ENCODE measurements at regions not wholly inside any gene's neighbourhood (a gene's known extent, or its start where the extent isn't known, plus 50 kb on each side); places are given as distances from the start of the nearest gene placed in this dataset.
"Not testable (repeated sequence)": the region's sequence is repeated elsewhere in the genome, so short reads cannot be mapped to it uniquely, and the experiment has no call there.

DNA sequence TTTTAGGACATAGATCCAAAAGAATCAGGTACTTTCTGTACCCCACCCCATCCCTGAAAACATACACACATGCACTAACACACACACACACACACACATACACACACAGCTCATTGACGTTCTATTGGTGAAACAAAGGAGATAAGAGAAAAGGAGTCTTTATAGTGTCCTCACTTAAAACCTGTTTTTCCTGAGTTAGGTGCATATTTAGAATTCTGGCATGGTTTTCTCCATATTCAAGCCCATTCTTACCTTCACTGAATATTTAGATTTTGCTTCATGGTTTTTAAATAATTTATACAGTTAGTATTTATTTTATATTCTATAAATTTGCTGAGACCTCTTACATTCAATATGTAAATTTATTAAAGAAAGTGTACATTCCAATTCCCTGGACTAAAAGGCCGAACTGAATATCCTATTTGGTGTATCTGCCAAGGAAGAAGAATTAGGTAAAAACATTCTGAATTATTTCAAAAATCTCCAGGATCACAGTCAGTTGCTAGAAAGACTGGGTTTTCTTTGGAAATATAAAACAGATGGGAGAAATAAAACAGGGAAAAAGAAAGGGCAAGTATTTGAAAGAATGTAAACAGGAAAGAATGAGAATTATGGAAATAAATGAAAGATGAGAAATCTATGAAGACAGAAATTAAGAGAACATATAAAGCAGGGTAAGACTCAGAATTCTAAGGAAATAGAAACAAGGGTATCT lies 556.2 kb downstream of the KCTD12 start:
- DNase-seq = no peak

DNA sequence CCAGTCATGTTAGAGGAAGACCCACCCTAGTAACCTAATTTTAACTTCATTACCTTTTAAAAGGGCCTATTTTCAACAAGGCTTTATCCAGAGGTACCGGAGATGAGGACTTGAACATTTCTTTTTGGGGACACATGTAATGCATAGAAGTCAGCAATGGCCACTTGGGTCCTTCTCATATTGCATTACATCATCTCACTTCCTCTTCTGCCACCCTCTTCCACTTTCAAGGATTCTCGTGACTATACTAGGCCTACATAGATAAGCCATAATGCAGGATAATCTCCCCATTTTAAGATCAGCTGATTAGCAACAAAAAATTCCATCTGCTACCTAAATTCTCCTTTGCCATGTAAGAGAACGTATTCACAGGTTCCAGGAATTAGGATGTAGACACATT lies 557.2 kb downstream of the KCTD12 start:
- no peak for DNase-seq

DNA sequence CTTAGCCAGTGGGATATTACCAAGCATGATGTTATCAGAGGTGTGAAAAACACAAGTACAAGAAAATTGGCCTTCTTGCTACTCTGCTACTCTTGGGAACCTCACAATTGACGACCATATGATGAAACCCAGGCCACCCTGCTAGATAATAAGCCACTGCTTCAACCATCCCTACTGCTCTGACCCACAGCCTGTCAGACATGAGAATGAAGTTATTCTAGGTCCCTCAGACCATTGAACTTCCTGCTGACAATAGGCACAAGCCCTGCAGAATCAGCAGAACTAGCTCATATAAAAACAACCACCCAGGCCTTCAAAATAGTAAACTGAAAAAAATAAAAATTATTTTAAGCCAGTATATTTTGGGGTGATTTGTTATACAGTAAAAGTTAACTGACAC lies 559.9 kb downstream of the KCTD12 start:
- DNase-seq = no peak

DNA sequence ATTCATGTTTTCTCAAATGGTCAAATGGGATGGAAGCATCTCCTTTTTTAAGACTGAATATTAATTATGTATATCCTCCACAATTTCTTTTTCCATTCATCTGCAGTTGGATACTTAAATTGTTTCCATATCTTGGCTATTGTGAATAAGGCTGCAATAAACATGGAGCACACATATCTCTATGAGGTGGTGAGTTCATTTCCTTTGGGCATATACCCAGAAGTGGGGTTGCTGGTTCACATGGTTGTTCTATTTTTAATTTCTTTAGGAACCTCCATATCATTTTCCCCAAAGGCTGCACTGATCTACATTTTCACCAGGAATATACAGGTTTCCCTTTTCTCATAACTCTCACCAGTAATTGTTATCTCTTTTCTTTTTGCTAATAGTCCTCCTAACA lies 566.3 kb downstream of the KCTD12 start:
- no peak for DNase-seq

DNA sequence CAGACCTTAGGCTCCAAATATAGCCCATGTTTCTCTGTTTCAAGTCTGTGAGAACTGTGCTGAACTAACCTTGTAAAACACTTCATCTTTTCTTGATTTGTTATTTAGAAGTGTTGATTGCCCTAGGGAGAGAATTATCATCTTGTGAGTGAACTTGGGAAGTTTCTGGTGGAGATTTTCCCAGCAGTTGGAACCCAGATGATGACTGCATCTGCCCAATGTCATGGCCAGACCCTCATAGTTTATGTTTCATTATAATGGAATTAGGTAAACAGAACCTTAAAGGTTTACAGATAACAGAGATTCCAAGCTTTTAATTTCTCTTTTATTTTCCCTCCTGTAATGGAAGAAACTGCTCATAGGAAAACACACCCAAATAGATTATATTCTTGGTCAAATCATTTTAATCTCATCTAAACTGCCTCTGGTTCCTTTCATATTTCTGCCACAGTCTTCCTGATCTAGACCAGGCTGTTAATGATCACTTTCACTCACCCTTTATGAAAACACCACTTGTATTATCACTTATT lies 569.1 kb downstream of the KCTD12 start:
- no peak for DNase-seq

DNA sequence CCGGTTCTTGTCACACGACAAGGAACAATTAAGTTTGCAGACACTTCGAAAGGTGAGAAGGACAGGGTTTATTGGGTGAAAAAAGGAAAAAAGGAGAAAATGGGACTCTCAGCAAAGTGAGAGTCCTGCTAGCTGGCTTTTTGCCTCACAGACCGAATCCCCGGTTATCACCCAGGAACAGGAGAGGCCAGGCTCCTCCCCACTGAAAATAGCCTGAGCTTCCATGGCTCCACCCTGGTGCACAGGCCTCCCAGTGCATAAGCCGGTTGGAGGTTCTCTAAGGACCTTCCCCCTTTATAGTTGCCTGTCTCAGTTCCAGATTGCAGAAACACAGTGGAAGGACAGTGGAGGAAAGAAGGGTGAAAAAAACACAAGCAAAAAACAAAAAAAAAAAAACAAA lies 571.7 kb downstream of the KCTD12 start:
- no peak for DNase-seq

DNA sequence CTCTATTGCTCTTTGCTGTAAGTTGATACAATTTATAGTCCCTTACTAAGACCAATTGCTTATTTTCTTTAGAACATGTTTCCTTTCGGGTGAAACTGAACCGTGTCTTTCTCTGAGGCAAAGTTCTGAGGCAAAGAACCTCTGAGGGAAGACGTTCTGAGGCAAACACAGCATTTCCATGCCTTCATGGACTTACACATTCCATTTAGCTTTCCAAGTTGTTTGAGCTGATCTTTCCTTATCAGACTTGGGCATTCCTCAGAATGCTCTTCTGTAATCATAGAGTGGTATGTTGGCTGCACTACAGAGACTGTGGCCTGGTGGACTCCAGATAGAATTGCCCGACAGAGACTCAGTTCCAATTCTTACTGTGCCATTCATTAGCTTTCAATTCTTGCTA lies 579.1 kb downstream of the KCTD12 start:
- DNase-seq = no peak

DNA sequence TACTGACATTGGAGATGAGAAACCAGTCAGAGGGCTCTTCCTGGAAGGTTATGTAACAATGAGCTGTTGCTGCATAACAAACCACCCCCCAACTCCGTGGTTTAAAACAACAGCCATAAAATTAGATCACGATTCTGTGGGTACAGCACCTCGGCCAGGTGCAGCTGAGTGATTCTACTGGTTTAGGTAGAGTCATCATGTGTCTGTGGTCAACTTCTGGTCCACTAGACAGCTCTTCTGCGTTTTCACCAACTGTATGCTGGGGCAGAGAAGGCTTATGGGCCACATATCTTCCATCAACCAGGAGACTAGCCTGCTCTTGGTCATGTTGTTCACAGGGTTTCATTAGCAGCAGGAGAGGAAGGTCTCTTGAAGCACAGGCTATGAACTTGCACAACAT lies 585.5 kb downstream of the KCTD12 start:
- DNase-seq = no peak

DNA sequence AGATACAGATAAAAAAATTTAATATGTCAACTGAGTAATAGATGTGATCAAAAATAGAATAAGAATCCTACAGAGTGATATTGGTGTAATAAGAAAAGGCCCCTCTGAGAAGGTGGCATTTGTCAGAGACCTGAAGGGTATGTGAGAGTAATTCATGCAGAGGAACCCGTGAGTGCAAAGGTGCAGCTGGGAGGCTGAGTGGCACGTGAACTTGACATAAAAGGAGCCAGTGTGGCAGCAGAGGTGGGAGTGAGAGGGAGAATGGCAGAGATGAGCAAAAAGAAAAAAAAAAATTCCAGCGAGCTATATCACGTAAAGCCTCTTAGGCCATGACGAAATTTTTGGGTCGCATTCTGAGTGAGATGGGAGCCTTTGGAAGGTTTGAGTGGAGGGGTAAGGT lies 588.9 kb downstream of the KCTD12 start:
- DNase-seq = no peak

DNA sequence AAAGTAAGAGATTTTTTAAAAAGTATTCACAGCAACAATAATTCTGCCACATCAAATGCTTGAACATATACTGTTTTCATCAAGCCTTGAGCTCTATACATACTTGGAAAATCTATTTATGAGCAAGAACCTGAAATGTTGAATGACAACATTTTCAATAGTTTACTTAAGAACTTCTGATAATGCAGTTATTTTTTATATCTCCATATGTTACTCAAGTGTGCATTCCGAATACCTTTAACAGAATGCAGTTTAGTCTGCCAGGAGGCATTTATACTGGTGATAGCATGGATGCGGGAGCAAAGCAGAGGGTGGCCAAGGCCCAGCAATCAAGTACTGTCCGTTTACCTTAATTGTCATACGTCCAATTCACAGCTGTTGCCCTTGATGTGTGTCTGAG lies 589.5 kb downstream of the KCTD12 start:
- no peak for DNase-seq

DNA sequence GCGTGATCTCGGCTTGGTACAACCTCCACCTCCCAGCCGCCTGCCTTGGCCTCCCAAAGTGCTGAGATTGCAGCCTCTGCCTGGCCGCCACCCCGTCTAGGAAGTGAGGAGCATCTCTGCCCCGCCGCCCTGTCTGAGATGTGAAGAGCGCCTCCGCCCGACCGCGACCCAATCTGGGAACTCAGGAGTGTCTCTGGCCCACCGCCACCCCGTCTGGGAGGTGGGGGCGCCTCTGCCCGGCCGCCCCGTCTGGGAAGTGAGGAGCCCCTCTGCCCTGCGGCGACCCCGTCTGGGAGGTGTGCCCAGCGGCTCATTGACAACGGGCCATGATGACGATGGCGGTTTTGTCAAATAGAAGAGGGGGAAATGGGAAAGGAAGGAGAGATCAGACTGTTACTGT lies 591.2 kb downstream of the KCTD12 start:
- not testable (repeated sequence) for DNase-seq

DNA sequence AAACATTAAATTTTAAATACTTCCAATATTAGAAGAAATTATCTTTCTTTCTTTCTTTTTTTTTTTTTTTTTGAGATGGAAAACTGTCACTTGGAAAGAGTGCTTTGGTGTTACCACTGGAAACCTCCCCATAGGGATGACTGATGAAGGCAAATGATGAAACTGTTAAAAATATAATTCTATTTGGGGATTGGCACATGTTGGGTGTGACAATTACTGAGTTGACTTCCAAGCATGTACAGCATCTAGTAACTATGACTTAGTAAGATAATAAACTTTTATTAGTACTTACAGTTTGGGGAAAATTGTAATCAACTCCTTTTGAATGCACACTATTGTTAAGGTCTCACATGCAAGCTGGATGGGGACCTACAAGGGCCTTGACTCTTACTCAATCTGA lies 592.5 kb downstream of the KCTD12 start:
- DNase-seq = no peak

DNA sequence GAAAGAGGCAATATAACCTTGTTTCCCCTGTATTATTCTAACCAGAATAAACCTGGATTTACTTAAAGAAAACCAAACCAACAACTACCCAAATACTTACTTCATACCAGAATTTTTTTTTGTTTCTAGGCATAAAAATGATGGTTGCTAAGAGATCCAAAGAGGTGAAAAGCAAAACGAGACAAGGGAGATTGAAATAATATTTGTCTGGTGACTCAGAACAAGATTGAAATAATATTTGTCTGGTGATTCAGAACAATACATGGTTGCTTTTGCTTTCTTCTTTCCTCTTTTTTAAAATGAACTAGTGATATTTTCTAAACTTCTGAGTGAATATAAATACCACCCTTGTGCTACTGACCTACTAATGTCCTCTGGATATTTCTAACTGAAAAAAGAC lies 592.9 kb downstream of the KCTD12 start:
- DNase-seq = no peak

DNA sequence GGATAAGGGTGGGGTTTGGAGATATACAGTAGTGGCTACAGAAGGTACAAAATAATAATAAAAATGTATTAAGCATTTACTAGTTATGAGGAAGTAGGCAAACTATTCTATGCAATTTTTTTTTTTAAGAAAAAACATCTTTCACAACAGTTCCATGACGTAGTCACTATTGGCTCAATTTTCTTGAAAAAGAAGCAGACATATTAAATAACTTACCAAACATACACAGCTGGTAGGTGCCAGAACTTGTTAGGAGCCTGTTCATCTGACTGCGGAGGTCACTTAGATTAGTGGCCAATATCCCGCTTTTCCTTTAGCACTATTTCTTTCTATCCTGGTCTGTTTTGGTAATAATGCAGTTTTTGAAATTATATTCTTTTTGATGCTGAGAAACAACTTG lies 593.5 kb downstream of the KCTD12 start:
- DNase-seq = no peak

DNA sequence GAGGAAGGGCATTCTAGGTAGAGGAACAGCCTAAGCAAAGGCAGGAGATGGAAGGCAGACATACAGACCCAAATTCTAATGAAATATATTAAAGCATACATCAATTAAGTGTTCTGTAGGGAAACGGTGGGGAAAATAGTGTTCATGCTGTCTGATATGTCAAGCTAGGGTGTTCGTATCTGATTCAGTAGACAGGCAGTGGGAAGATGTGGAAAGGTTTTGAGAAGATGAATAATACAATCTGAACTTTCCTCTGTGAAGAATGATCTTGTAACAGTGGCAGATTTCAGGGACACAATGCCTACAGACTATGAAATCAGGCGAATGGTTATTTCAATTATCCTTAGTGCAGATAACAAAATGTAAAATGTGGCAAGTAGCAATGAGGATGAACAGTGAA lies 594.2 kb downstream of the KCTD12 start:
- DNase-seq = no peak

DNA sequence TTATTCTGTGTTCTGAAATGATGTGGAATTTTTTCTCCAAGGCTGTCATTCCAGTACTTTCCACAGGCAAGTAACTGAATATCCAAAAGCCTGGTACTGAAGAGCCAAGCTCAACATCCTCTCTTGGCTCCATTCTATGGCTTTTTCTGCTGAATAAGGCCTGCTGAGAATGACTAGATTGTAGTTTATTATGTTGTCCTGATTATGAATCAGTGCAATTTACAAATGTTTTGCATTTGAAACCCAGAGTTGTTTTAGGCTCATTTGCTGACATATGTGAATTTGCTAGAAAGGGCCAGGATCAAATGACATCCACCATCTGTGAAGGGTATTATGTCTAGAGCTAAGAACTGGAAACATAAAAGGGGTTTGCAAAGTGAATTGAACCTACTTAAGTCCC lies 596.6 kb downstream of the KCTD12 start:
- no peak for DNase-seq

DNA sequence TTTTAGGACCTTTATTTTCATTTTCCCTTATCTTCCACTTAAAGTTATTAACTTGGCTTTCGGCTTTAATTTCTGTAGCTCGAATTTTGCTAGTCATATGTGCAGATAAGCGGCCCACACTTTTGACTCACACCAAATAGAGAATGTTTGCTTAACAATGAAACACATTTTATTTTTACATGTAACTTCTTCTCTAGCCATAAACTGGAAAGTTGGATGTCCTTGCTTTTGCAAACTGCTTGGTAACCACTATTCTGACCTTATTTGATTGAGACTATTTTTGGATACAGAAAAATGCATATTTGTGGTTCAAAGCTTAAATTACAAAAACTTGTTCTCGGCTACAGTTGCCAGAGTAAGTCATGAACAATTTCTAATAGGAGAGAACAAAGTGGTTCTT lies 600.0 kb downstream of the KCTD12 start:
- DNase-seq = no peak

DNA sequence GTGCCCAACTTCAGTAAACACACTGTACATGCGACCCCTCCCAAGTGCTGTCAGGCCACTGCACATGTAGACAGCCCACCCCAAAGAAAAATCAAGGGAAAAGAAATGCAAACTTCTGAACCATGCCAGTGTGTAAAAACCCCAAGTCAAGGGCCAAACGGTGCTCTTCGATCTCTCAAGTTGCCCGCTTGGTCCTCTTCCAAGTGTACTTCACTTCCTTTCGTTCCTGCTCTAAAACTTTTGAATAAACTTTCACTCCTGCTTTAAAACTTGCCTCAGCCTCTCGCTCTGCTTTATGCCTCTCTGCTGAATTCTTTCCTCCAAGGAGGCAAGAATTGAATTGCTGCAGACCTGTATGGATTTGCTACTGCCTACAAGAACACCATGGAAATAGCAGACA lies 600.7 kb downstream of the KCTD12 start:
- DNase-seq = no peak

DNA sequence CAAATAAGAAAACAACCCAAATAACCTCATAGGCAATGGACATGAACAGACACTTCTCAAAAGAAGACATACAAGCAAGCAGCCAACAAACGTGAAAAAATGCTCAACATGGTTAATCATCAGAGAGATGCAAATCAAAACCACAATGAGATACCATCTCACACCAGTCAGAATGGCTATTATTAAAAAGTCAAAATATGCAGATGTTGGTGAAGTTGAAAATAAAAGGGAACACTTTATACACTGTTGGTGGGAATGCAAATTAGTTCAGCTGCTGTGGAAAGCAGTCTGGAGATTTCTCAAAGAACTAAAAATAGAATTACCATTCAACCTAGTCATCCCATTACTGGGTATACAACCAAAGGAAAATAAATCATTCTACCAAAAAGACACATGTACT lies 606.4 kb downstream of the KCTD12 start:
- not testable (repeated sequence) for DNase-seq

DNA sequence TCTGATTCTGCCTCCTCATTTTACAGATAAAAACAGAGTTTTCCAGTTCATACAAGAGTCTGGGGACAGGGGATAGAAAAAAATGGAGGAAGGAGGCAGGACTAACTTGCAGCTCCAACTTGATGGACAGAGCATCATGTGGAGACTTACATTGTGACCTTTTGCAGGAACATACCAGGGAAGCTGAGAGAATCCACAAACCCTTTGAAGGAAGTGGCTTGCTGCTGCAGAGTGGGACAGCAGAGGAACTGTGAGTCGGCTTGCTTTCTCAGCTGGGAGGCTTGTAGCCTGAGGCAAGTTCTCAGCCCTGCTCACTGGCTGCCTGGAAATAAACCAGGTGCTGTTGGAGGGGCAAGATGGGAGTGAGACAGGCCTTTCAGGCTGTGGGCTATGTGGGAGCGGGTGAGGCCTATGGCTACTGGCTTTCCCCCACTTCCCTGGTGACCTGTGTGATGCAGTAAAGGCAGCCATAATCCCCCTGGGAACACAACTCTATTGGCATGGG lies 614.4 kb downstream of the KCTD12 start:
- no peak for DNase-seq

DNA sequence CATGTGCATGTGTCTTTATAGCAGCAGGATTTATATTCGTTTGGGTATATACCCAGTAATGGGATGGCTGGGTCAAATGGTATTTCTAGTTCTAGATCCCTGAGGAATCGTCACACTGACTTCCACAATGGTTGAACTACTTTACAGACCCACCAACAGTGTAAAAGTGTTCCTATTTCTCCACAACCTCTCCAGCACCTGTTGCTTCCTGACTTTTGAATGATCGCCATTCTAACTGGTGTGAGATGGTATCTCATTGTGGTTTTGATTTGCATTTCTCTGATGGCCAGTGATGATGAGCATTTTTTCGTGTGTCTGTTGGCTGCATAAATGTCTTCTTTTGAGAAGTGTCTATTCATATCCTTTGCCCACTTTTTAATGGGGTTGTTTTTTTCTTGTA lies 617.9 kb downstream of the KCTD12 start:
- DNase-seq = not testable (repeated sequence)

DNA sequence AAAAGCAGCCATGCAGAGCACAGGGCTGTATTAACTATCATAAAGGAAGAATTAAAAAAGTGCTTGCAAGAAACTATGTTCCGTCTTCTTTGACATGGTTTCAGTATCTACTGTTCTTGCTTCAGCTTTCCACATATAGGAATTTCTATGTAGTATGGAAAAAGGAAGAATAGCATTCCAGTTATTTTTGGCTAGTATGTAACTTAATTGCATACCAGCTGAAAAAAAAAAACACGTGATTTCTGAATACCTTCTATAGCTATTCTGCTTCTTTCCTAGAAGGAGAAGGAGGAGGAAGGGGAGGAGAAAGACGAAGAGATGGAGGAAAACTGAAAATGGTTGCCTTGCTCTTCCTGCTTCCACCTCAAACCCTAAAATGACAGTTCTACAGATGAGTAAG lies 619.0 kb downstream of the KCTD12 start:
- DNase-seq = no peak

DNA sequence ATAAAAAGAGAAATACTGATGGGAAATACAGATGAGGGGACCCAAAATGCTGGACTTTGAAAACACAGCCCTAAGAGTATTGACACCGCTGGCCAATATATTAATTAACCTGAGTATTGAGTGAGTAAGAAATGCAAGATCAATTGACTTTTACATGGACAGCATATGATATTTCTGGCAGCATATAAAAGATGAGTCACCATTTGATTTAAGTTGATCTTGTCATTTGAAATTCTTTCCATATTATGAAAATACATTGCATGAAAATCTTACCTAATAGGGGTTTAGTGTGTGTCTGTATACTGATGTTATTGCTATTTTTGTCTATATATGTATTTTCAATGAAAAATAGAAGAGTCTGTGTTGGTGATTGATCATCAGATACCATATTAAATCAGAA lies 619.6 kb downstream of the KCTD12 start:
- no peak for DNase-seq

DNA sequence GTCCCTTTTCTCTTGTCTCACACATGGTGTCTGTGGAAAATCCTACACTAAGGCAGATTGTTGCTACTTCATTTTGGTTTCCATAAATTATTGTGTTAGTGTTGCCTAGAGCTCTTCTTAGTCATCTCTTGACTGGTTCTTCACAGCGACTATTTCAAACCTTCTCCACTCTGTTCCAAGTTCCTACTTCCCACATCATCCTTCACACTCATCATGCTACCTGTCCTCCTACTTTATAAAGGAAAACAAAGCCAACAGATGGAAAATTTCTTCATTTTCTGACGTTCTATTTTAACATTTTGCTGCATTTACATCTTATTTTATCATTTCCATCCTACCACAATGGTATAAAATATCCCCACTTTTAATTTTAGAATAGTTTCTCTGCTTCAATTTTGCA lies 614.1 kb downstream of the LMO7 start:
- no peak for DNase-seq

DNA sequence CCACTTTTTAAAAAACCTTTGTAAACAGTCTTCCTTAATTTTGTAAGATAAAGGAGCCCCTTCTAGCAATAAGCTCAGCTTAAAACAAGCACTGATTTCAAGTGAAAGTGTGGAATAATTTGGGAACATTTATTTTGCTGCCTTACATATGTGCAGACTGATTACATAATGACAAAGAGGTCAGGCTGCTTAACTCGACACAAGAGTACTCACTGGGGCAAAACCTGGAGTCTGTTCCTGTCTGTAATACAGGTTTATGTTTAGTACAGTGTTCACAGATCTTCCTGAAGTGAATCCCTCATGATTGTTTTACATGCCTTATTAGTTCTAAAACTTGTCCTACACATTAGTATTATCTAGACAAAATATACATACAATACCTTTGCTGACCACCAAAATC lies 609.8 kb downstream of the LMO7 start:
- no peak for DNase-seq
